ENCODE measurements at regions not wholly inside any gene's neighbourhood (a gene's known extent, or its start where the extent isn't known, plus 50 kb on each side); places are given as distances from the start of the nearest gene placed in this dataset.

GRCh38 chr2:145106293-145106692 lies 586.4 kb upstream of the ZEB2 start (continued):
- TF ChIP-seq ZNF462 (CRISPR knock-in tag; IDR thresholded peaks at IDR 0.05) (no peak), ZNF331 (CRISPR knock-in tag; IDR thresholded peaks at IDR 0.05; ENCODE audit: low read depth) (no peak), CTCF (conservative IDR thresholded peaks at IDR 0.05; ENCODE audit: low read depth in 2 of 2) (no peak), STAT1 (IDR thresholded peaks at IDR 0.05; ENCODE audit: unreplicated experiment) (no peak), EZH2phosphoT487 (IDR thresholded peaks at IDR 0.05; ENCODE audit: unreplicated experiment) (no peak), JUNB (IDR thresholded peaks at IDR 0.05; ENCODE audit: unreplicated experiment) (no peak)

- Mint-ChIP-seq H3K9me3 (no peaks in the 10 kb centered on the region), H3K27ac (no peak overlapping the region), H3K27me3 (ENCODE audit: insufficient read depth, low read depth, poor library complexity) (no peaks in the 10 kb centered on the region), H3K4me3 (no peak overlapping the region), H3K36me3 (ENCODE audit: low read depth) (no peaks in the 10 kb centered on the region), H3K4me1 (peaks cover 18% of the 10 kb centered on the region)
- Histone ChIP-seq H3K27ac (ENCODE audit: low read depth) (no peak overlapping the region), H3F3A (replicated peaks; ENCODE audit: low read depth) (no peaks in the 10 kb centered on the region), H3K27me3 (ENCODE audit: insufficient read depth) (no peaks in the 10 kb centered on the region), H3K9me2 (ENCODE audit: insufficient read depth) (0 out of 2 replicates have a peak, but pooled peaks cover 4% of the 10 kb centered on the region), H3K4me1 (ENCODE audit: insufficient read depth) (no peaks in the 10 kb centered on the region), H4K20me1 (replicated peaks; ENCODE audit: insufficient read depth) (no peaks in the 10 kb centered on the region), H3K36me3 (ENCODE audit: insufficient read depth) (no peaks in the 10 kb centered on the region), H3K4me3 (no peak overlapping the region), H3K4me2 (no peak overlapping the region), H3K79me2 (replicated peaks; ENCODE audit: insufficient read depth) (no peaks in the 10 kb centered on the region), H2AFZ (no peak overlapping the region)
- TF ChIP-seq NANOG (IDR thresholded peaks at IDR 0.05; ENCODE audit: borderline replicate concordance) (no peak), ZNF331 (CRISPR knock-in tag; IDR thresholded peaks at IDR 0.05; ENCODE audit: low read depth) (no peak), EZH2phosphoT487 (IDR thresholded peaks at IDR 0.05; ENCODE audit: unreplicated experiment) (no peak), POLR2AphosphoS5 (IDR thresholded peaks at IDR 0.05; ENCODE audit: low read depth) (no peak), ZNF114 (CRISPR knock-in tag; IDR thresholded peaks at IDR 0.05) (no peak), ETS1 (IDR thresholded peaks at IDR 0.05) (no peak), STAT1 (IDR thresholded peaks at IDR 0.05; ENCODE audit: unreplicated experiment) (no peak), JUNB (IDR thresholded peaks at IDR 0.05; ENCODE audit: unreplicated experiment) (no peak), EZH2 (IDR thresholded peaks at IDR 0.05; ENCODE audit: low read depth, unreplicated experiment) (no peak)
- DNase-seq (ENCODE audit: low spot score) (no peak), ATAC-seq (no peak)
Observed at GRCh38 chr2:145102706-145103105, 582.8 kb upstream of the ZEB2 start.

Data from GM23338 (cell line).